ENCODE measurements at regions not wholly inside any gene's neighbourhood (a gene's known extent, or its start where the extent isn't known, plus 50 kb on each side); places are given as distances from the start of the nearest gene placed in this dataset.

DNA sequence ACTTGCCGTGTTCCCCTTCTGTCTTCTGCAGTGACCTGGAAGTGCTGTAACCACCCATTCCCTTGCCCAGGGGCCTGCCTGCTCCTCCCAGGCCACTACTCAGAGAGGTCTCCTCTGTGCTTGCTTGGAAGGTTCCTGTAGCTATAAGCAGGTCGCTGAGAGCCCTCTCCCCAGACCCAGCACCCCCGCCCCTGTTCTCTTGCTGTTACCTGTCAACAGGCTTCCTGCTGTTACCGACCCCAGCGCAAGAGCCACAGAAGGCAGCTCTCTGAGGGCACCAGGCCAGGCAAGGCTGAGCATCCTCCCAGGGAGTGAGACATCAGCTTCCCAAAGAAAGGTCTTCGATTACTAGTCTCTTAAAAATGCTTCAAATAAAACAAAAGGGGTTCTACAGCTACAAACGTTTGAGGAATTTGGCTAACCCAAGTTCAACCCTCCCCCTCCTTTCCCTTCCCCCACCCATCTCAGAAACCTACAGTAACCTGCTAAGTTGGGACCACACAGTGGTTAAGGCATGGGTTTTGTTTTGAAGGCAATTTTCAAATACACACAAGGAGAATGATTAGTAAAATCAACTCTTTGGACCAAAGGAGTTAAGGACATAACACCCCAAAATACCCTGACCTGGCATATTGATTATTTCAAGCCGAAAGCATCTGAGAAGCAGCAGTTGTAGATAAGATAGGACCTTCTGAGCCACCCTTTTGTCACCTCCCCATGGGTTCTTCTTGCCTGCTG lies 74.9 kb upstream of the MFGE8 start:
- no peak overlapping the region for H3K9ac ChIP-seq (ENCODE audit: low read length)
- no peaks in the 10 kb centered on the region for H3K9me3 ChIP-seq (ENCODE audit: control insufficient read depth in 1 of 2, insufficient read depth in 1 of 2, low read depth in 1 of 2, low read length in 2 of 2)
- no peaks in the 10 kb centered on the region for H3K79me2 ChIP-seq (ENCODE audit: insufficient read depth, low read length)
- H3K4me3 ChIP-seq (replicated peaks in 1 of 2; ENCODE audit: low read depth in 1 of 2, low read length in 2 of 2) = no peak overlapping the region
- H3K36me3 ChIP-seq (ENCODE audit: control insufficient read depth in 1 of 2, insufficient read depth in 2 of 2, low read length in 2 of 2) = no peaks in the 10 kb centered on the region
- intact Hi-C loops (cut with micrococcal nuclease) = no loop called here
- BruUV-seq (replicated peaks) = no TSS peak
- no peaks in the 10 kb centered on the region for H4K20me1 ChIP-seq (ENCODE audit: insufficient read depth)
- ChIA-PET CTCF (no interaction called here), RAD21 (ENCODE audit: low non-redundant PET in 1 of 2, low total read pairs in 2 of 2, uncharacterized antibody in 2 of 2, unreplicated experiment in 2 of 2) (no interaction called here), POLR2A (no interaction called here)
- no peak overlapping the region for H3K4me2 ChIP-seq (ENCODE audit: low read length)
- no peaks in the 10 kb centered on the region for H3K9me2 ChIP-seq (ENCODE audit: insufficient read depth)
- DNase-seq (ENCODE audit: low read depth, low spot score) (no peak), ATAC-seq (no peak)
- H3K27ac ChIP-seq (ENCODE audit: low read depth, low read length) = no peak overlapping the region
- TF ChIP-seq SP1 (IDR thresholded peaks at IDR 0.05; ENCODE audit: low read depth) (no peak), TCF7L2 (IDR thresholded peaks at IDR 0.05; ENCODE audit: borderline replicate concordance, extremely low read depth, insufficient read depth, insufficient read length) (no peak)
- H3K4me1 ChIP-seq (ENCODE audit: control insufficient read depth in 1 of 2, insufficient read depth in 2 of 2, low read length in 2 of 2) = no peaks in the 10 kb centered on the region
- no peak overlapping the region for H2AFZ ChIP-seq (ENCODE audit: low read depth, low read length, poor library complexity, severe bottlenecking)
- H3K27me3 ChIP-seq (ENCODE audit: insufficient read depth, low read length) = no peaks in the 10 kb centered on the region

DNA sequence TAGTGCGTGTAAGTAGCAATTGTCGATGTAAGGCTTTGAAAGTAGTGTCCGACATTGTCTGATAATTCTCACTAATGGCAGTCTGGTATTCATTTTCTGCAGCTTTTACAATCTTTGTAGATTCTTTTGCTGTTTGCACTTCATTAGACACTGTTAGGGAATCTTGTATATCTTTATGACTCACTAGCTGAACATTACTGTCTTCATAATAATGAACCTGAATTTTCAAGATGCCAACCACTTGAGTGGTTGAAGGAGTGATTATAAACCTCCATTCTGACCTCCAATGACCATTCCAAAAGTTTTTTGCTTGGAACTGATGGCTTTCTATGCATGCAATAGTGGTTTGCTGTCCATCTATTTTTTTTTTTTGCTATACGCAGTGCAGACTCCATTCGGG lies 76.4 kb upstream of the MFGE8 start:
- ChIA-PET CTCF (interaction anchor here (1.0 kb wide), 1 partner anchor 85 kb away, joined by 3 read pairs; no protein-coding TSS in a partner anchor), POLR2A (no interaction called here), RAD21 (ENCODE audit: low non-redundant PET in 1 of 2, low total read pairs in 2 of 2, uncharacterized antibody in 2 of 2, unreplicated experiment in 2 of 2) (no interaction called here)
- H3K36me3 ChIP-seq (ENCODE audit: control insufficient read depth in 1 of 2, insufficient read depth in 2 of 2, low read length in 2 of 2) = no peaks in the 10 kb centered on the region
- no peaks in the 10 kb centered on the region for H3K79me2 ChIP-seq (ENCODE audit: insufficient read depth, low read length)
- intact Hi-C loops (cut with micrococcal nuclease) = no loop called here
- H3K9ac ChIP-seq (ENCODE audit: low read length) = no peak overlapping the region
- no peak overlapping the region for H3K27ac ChIP-seq (ENCODE audit: low read depth, low read length)
- H3K4me3 ChIP-seq (replicated peaks in 1 of 2; ENCODE audit: low read depth in 1 of 2, low read length in 2 of 2) = no peak overlapping the region
- no TSS peak for BruUV-seq (replicated peaks)
- no peak for TF ChIP-seq CEBPB (IDR thresholded peaks at IDR 0.05; ENCODE audit: low read depth)
- TF ChIP-seq REST (IDR thresholded peaks at IDR 0.05; ENCODE audit: low read depth) = no peak
- no peak for TF ChIP-seq EZH2 (IDR thresholded peaks at IDR 0.05)
- TF ChIP-seq FOSL1 (IDR thresholded peaks at IDR 0.05; ENCODE audit: low read depth) = no peak
- TF ChIP-seq ZFX (IDR thresholded peaks at IDR 0.05) = no peak
- no peak for TF ChIP-seq TCF7L2 (IDR thresholded peaks at IDR 0.05; ENCODE audit: borderline replicate concordance, extremely low read depth, insufficient read depth, insufficient read length)
- TF ChIP-seq RAD21 (IDR thresholded peaks at IDR 0.05; ENCODE audit: low read depth) = no peak
- no peak overlapping the region for H2AFZ ChIP-seq (ENCODE audit: low read depth, low read length, poor library complexity, severe bottlenecking)
- no peaks in the 10 kb centered on the region for H3K9me3 ChIP-seq (ENCODE audit: control insufficient read depth in 1 of 2, insufficient read depth in 1 of 2, low read depth in 1 of 2, low read length in 2 of 2)
- no peaks in the 10 kb centered on the region for H3K9me2 ChIP-seq (ENCODE audit: insufficient read depth)
- H3K4me1 ChIP-seq (ENCODE audit: control insufficient read depth in 1 of 2, insufficient read depth in 2 of 2, low read length in 2 of 2) = no peaks in the 10 kb centered on the region
- H3K27me3 ChIP-seq (ENCODE audit: insufficient read depth, low read length) = no peaks in the 10 kb centered on the region
- no peak for DNase-seq (ENCODE audit: low read depth, low spot score)
- no peaks in the 10 kb centered on the region for H4K20me1 ChIP-seq (ENCODE audit: insufficient read depth)
- no peak for ATAC-seq
- no peak overlapping the region for H3K4me2 ChIP-seq (ENCODE audit: low read length)
